ENCODE measurements at regions not wholly inside any gene's neighbourhood (a gene's known extent, or its start where the extent isn't known, plus 50 kb on each side); places are given as distances from the start of the nearest gene placed in this dataset.
A peak's percentile ranks its signal among the peaks of the same experiment; 100 is the strongest.

DNA sequence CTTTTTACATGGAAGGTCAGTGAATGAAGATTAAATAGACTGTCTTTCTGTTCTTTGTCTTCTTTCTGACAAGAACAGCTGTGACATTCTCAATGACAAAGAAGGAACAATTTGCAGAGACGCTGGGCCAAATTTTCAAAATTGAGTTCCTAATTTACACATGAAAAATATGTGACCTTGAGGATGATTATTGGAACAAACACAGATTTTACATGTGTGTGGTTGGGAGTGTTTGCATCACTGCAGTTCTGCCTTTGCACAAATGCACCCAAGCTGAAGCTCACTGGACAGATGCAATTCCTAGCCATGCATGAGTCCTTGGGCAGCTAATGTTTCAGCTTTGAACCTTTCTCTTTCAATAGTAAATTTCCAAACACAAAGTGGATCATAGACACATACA lies 350.8 kb downstream of the QKI start:
- H3K27me3 ChIP-seq, result no peaks in the 10 kb centered on the region
- H3K9me3 ChIP-seq, result no peaks in the 10 kb centered on the region
- DNase-seq (ENCODE audit: extremely low spot score), result no peak
- H3K36me3 ChIP-seq, result no peaks in the 10 kb centered on the region
- H3K4me3 ChIP-seq, result no peak overlapping the region
- TF ChIP-seq POLR2A (IDR thresholded peaks at IDR 0.05; ENCODE audit: low read depth), result no peak
- no peak for TF ChIP-seq EP300 (IDR thresholded peaks at IDR 0.05)
- TF ChIP-seq, protein P1, sequence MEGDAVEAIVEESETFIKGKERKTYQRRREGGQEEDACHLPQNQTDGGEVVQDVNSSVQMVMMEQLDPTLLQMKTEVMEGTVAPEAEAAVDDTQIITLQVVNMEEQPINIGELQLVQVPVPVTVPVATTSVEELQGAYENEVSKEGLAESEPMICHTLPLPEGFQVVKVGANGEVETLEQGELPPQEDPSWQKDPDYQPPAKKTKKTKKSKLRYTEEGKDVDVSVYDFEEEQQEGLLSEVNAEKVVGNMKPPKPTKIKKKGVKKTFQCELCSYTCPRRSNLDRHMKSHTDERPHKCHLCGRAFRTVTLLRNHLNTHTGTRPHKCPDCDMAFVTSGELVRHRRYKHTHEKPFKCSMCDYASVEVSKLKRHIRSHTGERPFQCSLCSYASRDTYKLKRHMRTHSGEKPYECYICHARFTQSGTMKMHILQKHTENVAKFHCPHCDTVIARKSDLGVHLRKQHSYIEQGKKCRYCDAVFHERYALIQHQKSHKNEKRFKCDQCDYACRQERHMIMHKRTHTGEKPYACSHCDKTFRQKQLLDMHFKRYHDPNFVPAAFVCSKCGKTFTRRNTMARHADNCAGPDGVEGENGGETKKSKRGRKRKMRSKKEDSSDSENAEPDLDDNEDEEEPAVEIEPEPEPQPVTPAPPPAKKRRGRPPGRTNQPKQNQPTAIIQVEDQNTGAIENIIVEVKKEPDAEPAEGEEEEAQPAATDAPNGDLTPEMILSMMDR (IDR thresholded peaks at IDR 0.05), result no peak
- no peak for TF ChIP-seq POLR2AphosphoS5 (IDR thresholded peaks at IDR 0.05)
- H3K4me1 ChIP-seq, result peaks cover 15 to 18% (median 16%) of the 10 kb centered on the region in 4 donors
- WGBS, result 85% methylated on average over 1 of the region's 1 CpG
- intact Hi-C loops (cut with DNase I), result no loop called here
- no peak overlapping the region for H3K27ac ChIP-seq (replicated peaks in 1 of 4)

DNA sequence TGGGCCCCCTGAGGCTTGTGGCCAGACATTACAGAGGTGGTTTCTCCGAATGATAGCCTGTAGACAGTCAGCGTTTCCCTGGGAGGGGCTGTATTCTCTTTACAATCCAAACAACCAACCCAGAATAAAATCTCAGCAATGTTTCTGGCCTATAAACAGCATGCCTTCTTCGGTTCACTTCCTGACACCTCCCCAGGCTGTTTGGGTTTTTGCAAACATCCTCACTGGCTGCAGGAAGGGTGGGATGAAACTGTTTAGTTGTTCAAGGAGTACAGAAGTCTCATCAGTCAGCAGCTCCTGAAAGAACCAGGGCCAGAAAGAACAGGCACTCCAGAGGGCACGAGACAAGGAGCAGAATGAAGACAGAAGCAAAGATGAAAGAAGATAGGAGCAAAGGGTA lies 350.0 kb downstream of the QKI start:
- WGBS, result 25% methylated on average over 4 of the region's 4 CpGs
- peaks cover 15 to 18% (median 16%) of the 10 kb centered on the region in 4 donors for H3K4me1 ChIP-seq
- intact Hi-C loops (cut with DNase I), result no loop called here

DNA sequence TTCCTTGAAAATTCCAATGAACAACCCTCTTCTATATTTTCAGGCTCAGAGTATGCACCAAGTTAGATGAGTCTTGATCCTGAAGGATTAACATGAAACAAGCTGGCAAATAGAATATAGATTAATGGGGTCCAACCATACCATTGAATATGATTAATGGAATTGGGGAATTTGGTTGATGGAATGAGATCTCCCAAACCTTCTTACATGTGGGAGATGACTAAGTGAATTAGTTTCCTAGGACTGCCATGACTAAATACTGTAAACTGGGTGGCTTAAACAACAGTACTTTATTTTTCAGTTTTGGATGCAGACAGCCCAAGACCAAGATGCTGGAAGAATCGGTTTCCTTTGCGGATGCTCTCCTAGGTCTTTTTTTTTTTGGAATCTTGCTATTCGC lies 347.0 kb downstream of the QKI start:
- no peak for DNase-seq (ENCODE audit: extremely low spot score)
- intact Hi-C loops (cut with DNase I), result no loop called here
- 71% methylated on average over 3 of the region's 3 CpGs for WGBS
- no peaks in the 10 kb centered on the region for H3K27me3 ChIP-seq
- no peak overlapping the region for H3K27ac ChIP-seq (replicated peaks in 1 of 4)
- peaks cover 15 to 18% (median 16%) of the 10 kb centered on the region in 4 donors for H3K4me1 ChIP-seq
- H3K9me3 ChIP-seq, result no peaks in the 10 kb centered on the region
- no peak overlapping the region for H3K4me3 ChIP-seq
- H3K36me3 ChIP-seq, result no peaks in the 10 kb centered on the region
- TF ChIP-seq POLR2AphosphoS5 (IDR thresholded peaks at IDR 0.05) (no peak), POLR2A (IDR thresholded peaks at IDR 0.05; ENCODE audit: low read depth) (no peak), EP300 (IDR thresholded peaks at IDR 0.05) (no peak)
- TF ChIP-seq, protein P1 (IDR thresholded peaks at IDR 0.05), result no peak

More for the DNA sequence above, 350.0 kb downstream of the QKI start:
- no peaks in the 10 kb centered on the region for H3K36me3 ChIP-seq
- TF ChIP-seq POLR2A (IDR thresholded peaks at IDR 0.05; ENCODE audit: low read depth), result no peak
- no peak for TF ChIP-seq POLR2AphosphoS5 (IDR thresholded peaks at IDR 0.05)
- TF ChIP-seq, protein P1 (IDR thresholded peaks at IDR 0.05), result no peak
- TF ChIP-seq EP300 (IDR thresholded peaks at IDR 0.05), result no peak
- no peak overlapping the region for H3K27ac ChIP-seq (replicated peaks in 1 of 4)
- DNase-seq (ENCODE audit: extremely low spot score), result no peak
- no peaks in the 10 kb centered on the region for H3K9me3 ChIP-seq
- no peak overlapping the region for H3K4me3 ChIP-seq
- no peaks in the 10 kb centered on the region for H3K27me3 ChIP-seq

DNA sequence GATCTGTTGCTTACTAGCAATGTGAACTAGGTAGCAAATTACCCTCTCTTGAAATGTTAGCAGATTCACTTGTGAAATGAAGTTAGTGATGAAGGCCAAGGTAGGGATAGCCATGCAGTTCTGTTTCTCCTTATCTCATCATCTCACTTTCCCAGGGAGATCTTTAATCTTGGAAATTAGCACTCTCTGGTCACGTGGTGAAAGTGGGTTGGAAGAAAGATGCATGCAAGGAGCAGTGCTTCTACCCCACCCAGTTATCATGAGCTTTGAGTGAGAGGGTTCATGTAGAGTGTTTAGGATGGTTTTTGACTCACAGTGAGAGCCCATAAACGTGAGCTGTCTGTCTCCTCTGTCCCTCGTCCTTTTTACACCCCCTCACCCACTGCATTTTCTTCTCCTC lies 346.3 kb downstream of the QKI start:
- intact Hi-C loops (cut with DNase I), result no loop called here

More for the DNA sequence above, 346.3 kb downstream of the QKI start:
- peak; percentile 57 for DNase-seq (ENCODE audit: extremely low spot score)
- H3K27ac ChIP-seq (replicated peaks in 1 of 4), result no peak overlapping the region
- no peaks in the 10 kb centered on the region for H3K9me3 ChIP-seq
- peaks cover 15 to 18% (median 16%) of the 10 kb centered on the region in 4 donors for H3K4me1 ChIP-seq
- H3K27me3 ChIP-seq, result no peaks in the 10 kb centered on the region
- WGBS, result 67% methylated on average over 3 of the region's 3 CpGs
- TF ChIP-seq EP300 (IDR thresholded peaks at IDR 0.05) (no peak), POLR2AphosphoS5 (IDR thresholded peaks at IDR 0.05) (no peak), POLR2A (IDR thresholded peaks at IDR 0.05; ENCODE audit: low read depth) (no peak)
- TF ChIP-seq, protein P1 (IDR thresholded peaks at IDR 0.05), result no peak
- H3K36me3 ChIP-seq, result no peaks in the 10 kb centered on the region
- no peak overlapping the region for H3K4me3 ChIP-seq

Data from esophagus muscularis mucosa (tissue), 4 donors.